K562 (cell line): ENCODE measurements at regions not wholly inside any gene's neighbourhood (a gene's known extent, or its start where the extent isn't known, plus 50 kb on each side); places are given as distances from the start of the nearest gene placed in this dataset.

Experiments
- ATAC-seq: fragments of 200-7000 bp; cut with Tn5 transposase; 3 replicates; pipeline ENCODE4 v1.9.1; 2020; ENCODE audit warnings: moderate library complexity
- BruUV-seq: library from RNA; stranded (reverse); fragments of 400-500 nt; replicated peaks from 2 replicates; lab custom pipeline; 2021; lab: Mats Ljungman, UMichigan
- CTCF ChIA-PET: fragments of 300-600 bp; formaldehyde crosslinking; extraction: SDS; loops from one replicate; lab custom pipeline; 2021; ENCODE audit warnings: low intra/inter-chr PET ratio; lab: Yijun Ruan, JAX
- POLR2A ChIA-PET: fragments of 300-600, 350-650 bp; sonication (Branson Sonifier 250); formaldehyde crosslinking; extraction: SDS; loops from one replicate; lab custom pipeline; 2021; ENCODE audit warnings: antibody characterized with exemption, inconsistent platforms; lab: Yijun Ruan, JAX
- DNase-seq, 4 experiments: peaks; one replicate each; pipeline versions ENCODE4 v3.0.0 to v3.0.0-alpha.2; 2011 to 2018; ENCODE audit warnings: low spot score in 3 of 4, mixed read lengths in 3 of 4; ENCODE audit errors: extremely low read depth in 1 of 4
- FAIRE-seq: peaks from 2 replicates; lab custom pipeline; 2011; peaks lifted over from hg19 to GRCh38; lab: Jason Lieb, UNC
- H2AFZ ChIP-seq: 2 replicates; pipeline ENCODE4 v1.6.0; 2011; ENCODE audit warnings: low read depth, low read length, control low read depth, inconsistent platforms
- H3K27ac ChIP-seq: fragments of 200-600 bp; 3 replicates; pipeline ENCODE4 v1.8.0; 2011; ENCODE audit warnings: low read depth, mild to moderate bottlenecking, control low read depth, inconsistent platforms, low read length, moderate library complexity, mixed read lengths; ENCODE audit errors: extremely low read depth
- H3K27me3 ChIP-seq, 2 experiments: fragments of 300-600 bp in 1 of 2; 2 replicates in 1 of 2; 3 replicates in 1 of 2; pipeline versions ENCODE4 v1.6.0 to v1.8.0; 2011; ENCODE audit warnings: inconsistent platforms in 2 of 2, low read length in 2 of 2, mild to moderate bottlenecking in 1 of 2, mixed read lengths in 1 of 2, moderate library complexity in 1 of 2; ENCODE audit not compliant: control insufficient read depth in 2 of 2, insufficient read depth in 2 of 2
- H3K36me3 ChIP-seq: fragments of 300-600 bp; 3 replicates; pipeline ENCODE4 v1.8.0; 2011; ENCODE audit warnings: mild to moderate bottlenecking, low read length, inconsistent platforms; ENCODE audit not compliant: control insufficient read depth, insufficient read depth
- H3K4me1 ChIP-seq, 2 experiments: fragments of 200-600 bp in 1 of 2; replicated peaks in 1 of 2; 2 replicates in 1 of 2; 3 replicates in 1 of 2; pipeline versions ENCODE4 v1.5.1 to v1.8.0; 2011; ENCODE audit warnings: inconsistent platforms in 2 of 2, low read length in 2 of 2, mild to moderate bottlenecking in 1 of 2, mixed read lengths in 1 of 2, moderate library complexity in 1 of 2; ENCODE audit not compliant: control insufficient read depth in 2 of 2, insufficient read depth in 2 of 2
- H3K4me2 ChIP-seq: 2 replicates; pipeline ENCODE4 v1.6.1; 2011; ENCODE audit warnings: low read length, control low read depth, inconsistent platforms, mixed read lengths; ENCODE audit not compliant: insufficient read depth
- H3K4me3 ChIP-seq: fragments of 200-600 bp; sonication (generic), shearing (Covaris generic); 2 replicates; pipeline ENCODE4 v1.5.1; 2016; ENCODE audit warnings: control low read depth, inconsistent platforms
- H3K79me2 ChIP-seq: fragments of 200-600 bp; 3 replicates; pipeline ENCODE4 v1.8.0; 2011; ENCODE audit warnings: low read length, inconsistent platforms; ENCODE audit not compliant: control insufficient read depth, insufficient read depth
- H3K9ac ChIP-seq, 2 experiments: 2 replicates each; pipeline versions ENCODE4 v1.6.0 to v1.6.1; 2011; ENCODE audit warnings: low read depth in 2 of 2, low read length in 2 of 2, control low read depth in 1 of 2, inconsistent platforms in 1 of 2, mild to moderate bottlenecking in 1 of 2, mixed read lengths in 1 of 2; ENCODE audit not compliant: insufficient read depth in 1 of 2
- H3K9me1 ChIP-seq: one replicate; pipeline ENCODE4 v1.6.0; 2011; ENCODE audit warnings: inconsistent platforms, mild to moderate bottlenecking, low read length, moderate library complexity; ENCODE audit not compliant: control insufficient read depth, insufficient read depth
- H3K9me3 ChIP-seq: replicated peaks from 2 replicates; pipeline ENCODE4 v1.5.1; 2011; ENCODE audit warnings: low read depth, low read length, inconsistent platforms; ENCODE audit not compliant: control insufficient read depth, insufficient read depth
- H4K20me1 ChIP-seq: replicated peaks from 2 replicates; pipeline ENCODE4 v1.6.1; 2011; ENCODE audit warnings: low read length, inconsistent platforms, mixed read lengths; ENCODE audit not compliant: control insufficient read depth, insufficient read depth
- PBX2 ChIP-seq, 2 experiments: IDR thresholded peaks in 1 of 2; conservative IDR thresholded peaks in 1 of 2; 2 replicates each; pipeline ENCODE4 v1.6.1; 2016; ENCODE audit warnings: low read depth in 2 of 2, mild to moderate bottlenecking in 1 of 2, missing compliant biosample characterization in 1 of 2, missing genetic modification characterization in 1 of 2, moderate library complexity in 1 of 2
- PKNOX1 ChIP-seq: fragments of 450-650 bp; IDR thresholded peaks from 2 replicates; pipeline ENCODE4 v1.6.1; 2016
- ZBTB9 ChIP-seq: fragments of 450-650 bp; formaldehyde crosslinking; IDR thresholded peaks from 2 replicates; pipeline ENCODE4 v1.4.0; 2020; ENCODE audit warnings: mild to moderate bottlenecking, moderate library complexity
- WGBS: fragments of 100-300 bp; shearing (Covaris generic); methylation state at CpG from one replicate; pipeline ENCODE4 v1.1.6; 2016; ENCODE audit warnings: low coverage, mixed read lengths; ENCODE audit not compliant: insufficient coverage; ENCODE audit errors: missing lambda C conversion rate; 5-methylcytosine and 5-hydroxymethylcytosine counted together
- in situ Hi-C: fragments of 300-500 bp; cut with MboI; formaldehyde crosslinking; loops from 4 replicates; pipeline ENCODE4 v1.15.0; 2018; ENCODE audit warnings: inconsistent platforms, mixed read lengths
- intact Hi-C: fragments of 100-400 bp; cut with micrococcal nuclease; formaldehyde crosslinking; loops from 2 replicates; pipeline ENCODE4 v1.14.2; 2022

GRCh38 chr16:73616166-73616753, 568.3 kb upstream of the ZFHX3 start:
- no TSS peak for BruUV-seq
- DNase-seq = peak; percentile 3 to 13 (median 10)
- TF ChIP-seq ZBTB9 (CRISPR knock-in tag) = no peak
- TF ChIP-seq PKNOX1 = peak; percentile 90
- no peak for TF ChIP-seq PBX2 (CRISPR knock-in tag; IDR thresholded peaks at IDR 0.05; ENCODE audit: low read depth)
- TF ChIP-seq PBX2 (tag; conservative IDR thresholded peaks at IDR 0.05; ENCODE audit: low read depth) = peak; percentile 58
- TF ChIP-seq, all 486 proteins: peak for 2
- WGBS = 2% methylated on average over 5 of the region's 5 CpGs
- Histone ChIP-seq H3K9ac (no peak overlapping the region), H3K27me3 (peaks cover 0 to 5% of the 10 kb centered on the region in 2 experiments; a peak in 2 of 5 replicates), H3K4me1 (no peaks in the 10 kb centered on the region), H3K79me2 (no peaks in the 10 kb centered on the region), H3K27ac (no peak overlapping the region), H2AFZ (no peak overlapping the region), H3K36me3 (no peaks in the 10 kb centered on the region), H4K20me1 (no peaks in the 10 kb centered on the region), H3K4me2 (no peak overlapping the region), H3K4me3 (no peak overlapping the region), H3K9me3 (no peaks in the 10 kb centered on the region), H3K9me1 (no peaks in the 10 kb centered on the region)
- ChIA-PET CTCF (no interaction called here), POLR2A (no interaction called here)
- ATAC-seq (no peak), FAIRE-seq (no peak)
- intact Hi-C loops = no loop called here
- in situ Hi-C loops = no loop called here
